RWPE1 (cell line): ENCODE measurements at regions not wholly inside any gene's neighbourhood (a gene's known extent, or its start where the extent isn't known, plus 50 kb on each side); places are given as distances from the start of the nearest gene placed in this dataset.

Source experiments
- CTCF ChIA-PET: fragments of 350-600 bp; sonication (Branson Sonifier 250); formaldehyde crosslinking; extraction: SDS; loops from one replicate; lab custom pipeline; 2021; lab: Yijun Ruan, JAX
- POLR2A ChIA-PET: fragments of 400-600 bp; formaldehyde crosslinking; extraction: SDS; loops from one replicate; lab custom pipeline; 2020; ENCODE audit warnings: antibody characterized with exemption; ENCODE audit not compliant: low non-redundant PET; lab: Yijun Ruan, JAX
- DNase-seq: peaks from one replicate; pipeline ENCODE4 v3.0.0; 2012; ENCODE audit warnings: low spot score
- H3K27ac ChIP-seq: fragments of 450-650 bp; 2 replicates; pipeline ENCODE4 v1.5.1; 2017
- CTCF ChIP-seq: fragments of 450-650 bp; conservative IDR thresholded peaks from 2 replicates; pipeline ENCODE4 v1.5.1; 2017; ENCODE audit warnings: low read depth, mild to moderate bottlenecking

DNA sequence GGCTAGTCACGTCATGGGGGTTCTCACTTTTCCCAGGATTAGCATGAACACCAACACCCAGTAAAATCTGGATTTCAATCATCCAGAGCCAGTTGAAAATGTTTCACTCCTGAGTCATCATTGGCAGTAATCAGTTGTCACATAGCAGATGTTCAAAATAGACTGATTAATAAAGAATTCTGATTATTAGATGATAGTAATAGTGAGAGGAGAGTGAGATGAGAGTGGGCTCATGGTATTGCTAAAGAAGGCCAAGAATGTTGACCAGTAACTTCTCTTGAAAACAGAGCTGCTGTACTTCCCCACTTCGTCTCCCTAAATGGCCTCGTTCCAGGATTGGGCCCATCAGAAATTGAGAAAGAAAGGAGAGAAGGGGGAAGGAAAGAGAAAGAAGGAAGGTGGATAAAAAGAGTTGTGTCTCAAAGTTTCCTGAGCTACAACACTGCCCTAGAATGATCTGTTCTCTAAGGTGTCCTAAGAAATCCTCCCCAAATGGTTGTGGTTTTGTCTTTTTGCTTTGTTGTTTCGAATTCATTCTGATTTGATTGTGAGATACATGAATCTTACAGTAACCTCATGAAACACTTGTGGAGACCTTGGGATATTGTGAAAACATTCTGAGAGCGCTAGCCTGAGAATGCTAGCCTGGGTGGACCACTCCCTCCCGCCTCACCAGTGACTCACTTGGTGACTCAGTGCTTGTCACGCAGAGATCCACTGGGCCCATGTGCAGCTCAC is 502.2 kb upstream of the JARID2 start:
- POLR2A ChIA-PET, result interaction anchor here (1.0 kb wide), 1 partner anchor 472 kb away, joined by 4 read pairs; no protein-coding TSS in a partner anchor
- CTCF ChIA-PET, result interaction anchor here (0.7 kb wide), 1 partner anchor 53 kb away, joined by 4 read pairs; no protein-coding TSS in a partner anchor
- peak overlapping the region; percentile 94 for H3K27ac ChIP-seq
- no peak for TF ChIP-seq CTCF
- peak; percentile 92 for DNase-seq

DNA sequence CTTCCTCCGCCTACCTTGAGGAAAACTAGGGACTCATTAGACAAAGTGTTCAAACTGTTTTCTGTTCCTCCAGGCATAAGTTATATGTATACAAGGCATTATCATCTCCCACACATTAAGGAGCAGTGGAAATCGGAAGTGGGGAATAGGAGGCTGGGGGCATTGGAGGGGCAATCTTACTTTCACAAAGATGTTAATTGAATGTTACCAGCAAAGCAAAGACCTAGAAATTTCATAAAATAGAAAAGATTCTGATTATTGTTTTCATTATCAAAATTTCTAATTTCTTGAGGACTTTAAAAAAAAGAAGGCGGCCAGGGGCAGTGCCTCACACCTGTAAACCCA is 501.7 kb upstream of the JARID2 start:
- ChIA-PET POLR2A (interaction anchor here (1.0 kb wide), 1 partner anchor 473 kb away, joined by 4 read pairs; no protein-coding TSS in a partner anchor), CTCF (interaction anchor here (0.7 kb wide), 1 partner anchor 52 kb away, joined by 4 read pairs; no protein-coding TSS in a partner anchor)
- peak overlapping the region; percentile 94 for H3K27ac ChIP-seq
- no peak for DNase-seq
- TF ChIP-seq CTCF, result no peak

DNA sequence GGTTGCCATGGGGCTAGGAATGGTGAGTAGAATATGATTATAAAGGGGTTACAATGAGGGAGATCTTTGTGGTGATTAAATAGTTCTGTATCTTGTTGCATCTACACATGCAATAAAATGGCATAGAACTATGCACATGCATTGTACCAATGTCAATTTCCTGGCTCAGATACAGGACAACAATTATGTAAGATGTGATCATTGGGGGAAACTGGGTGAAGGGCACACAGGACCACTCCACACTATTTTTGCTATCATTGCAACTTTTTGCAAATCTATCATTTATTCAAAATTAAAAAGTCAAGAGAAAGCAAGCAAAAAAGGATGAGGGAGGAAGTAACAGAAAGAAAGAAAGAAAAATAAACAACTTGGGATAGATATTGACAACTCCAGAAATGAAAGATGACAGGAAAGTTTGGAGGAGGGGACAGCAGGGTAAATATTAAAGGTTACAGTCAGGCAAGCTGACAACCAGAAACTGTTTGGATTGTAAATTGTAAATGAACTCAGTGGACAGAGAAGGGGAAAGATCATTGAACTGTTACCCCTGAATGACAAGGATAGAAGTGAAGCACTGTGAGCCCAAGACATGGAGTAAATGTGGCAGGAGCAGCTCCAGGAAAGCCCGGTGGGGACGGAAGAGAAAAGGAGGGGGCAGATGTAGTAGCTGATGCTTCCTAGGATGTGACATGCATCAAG is 499.6 kb upstream of the JARID2 start:
- ChIA-PET CTCF (no interaction called here), POLR2A (no interaction called here)
- no peak for TF ChIP-seq CTCF
- no peak for DNase-seq
- H3K27ac ChIP-seq, result no peak overlapping the region

DNA sequence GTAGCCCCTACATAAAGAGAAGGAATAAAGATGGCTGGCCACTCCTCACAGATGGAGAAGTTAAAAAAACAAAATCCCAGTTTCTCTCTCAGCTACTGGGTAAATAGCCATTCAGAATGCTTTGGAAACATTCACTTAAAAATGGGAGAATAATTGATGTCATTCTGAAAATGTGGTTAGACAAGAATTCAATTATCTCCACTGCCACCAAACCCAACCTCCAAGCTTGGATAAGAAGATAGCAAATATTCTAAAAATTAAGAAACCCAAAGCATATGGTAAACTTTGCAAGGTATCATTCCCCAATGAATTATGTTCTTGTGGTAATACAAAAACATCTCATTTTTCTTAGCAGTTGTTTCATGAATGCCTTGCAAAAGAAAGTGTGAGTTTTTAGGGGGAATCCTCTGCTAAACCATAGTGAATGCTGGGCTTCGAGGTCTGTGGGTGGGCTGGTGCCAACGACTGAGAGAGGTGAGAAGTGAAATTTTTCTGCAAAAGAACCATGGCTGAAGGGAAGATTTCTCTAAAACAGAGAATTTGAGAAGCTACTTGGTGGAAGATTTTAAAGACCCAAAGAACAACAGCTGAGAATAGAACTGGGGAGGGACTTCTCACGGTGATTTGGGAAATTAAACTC is 497.9 kb upstream of the JARID2 start:
- no peak for TF ChIP-seq CTCF
- POLR2A ChIA-PET, result no interaction called here

DNA sequence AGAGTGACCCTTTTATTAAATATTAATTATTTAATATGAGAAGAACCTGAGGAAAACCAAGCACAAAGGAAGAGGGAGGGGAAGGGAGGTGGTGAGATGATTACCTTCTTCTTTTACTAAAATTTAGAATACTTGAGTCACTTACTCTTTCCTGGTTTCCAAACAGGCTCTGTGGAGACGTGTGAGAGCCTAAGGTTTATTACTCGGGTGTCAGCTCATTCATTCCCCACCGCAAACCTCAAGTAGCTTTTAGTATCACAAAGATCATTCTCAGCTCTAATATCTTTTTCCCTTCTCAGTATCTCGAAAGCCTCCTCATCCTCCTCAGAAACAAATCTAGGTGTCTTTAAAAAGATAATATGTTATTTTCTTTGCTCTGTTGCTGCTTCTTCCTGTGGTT is 497.2 kb upstream of the JARID2 start:
- CTCF ChIA-PET, result no interaction called here
- no peak overlapping the region for H3K27ac ChIP-seq
- POLR2A ChIA-PET, result no interaction called here
- no peak for TF ChIP-seq CTCF
- no peak for DNase-seq

More for the DNA sequence above, 497.9 kb upstream of the JARID2 start:
- CTCF ChIA-PET, result no interaction called here
- no peak for DNase-seq
- no peak overlapping the region for H3K27ac ChIP-seq

DNA sequence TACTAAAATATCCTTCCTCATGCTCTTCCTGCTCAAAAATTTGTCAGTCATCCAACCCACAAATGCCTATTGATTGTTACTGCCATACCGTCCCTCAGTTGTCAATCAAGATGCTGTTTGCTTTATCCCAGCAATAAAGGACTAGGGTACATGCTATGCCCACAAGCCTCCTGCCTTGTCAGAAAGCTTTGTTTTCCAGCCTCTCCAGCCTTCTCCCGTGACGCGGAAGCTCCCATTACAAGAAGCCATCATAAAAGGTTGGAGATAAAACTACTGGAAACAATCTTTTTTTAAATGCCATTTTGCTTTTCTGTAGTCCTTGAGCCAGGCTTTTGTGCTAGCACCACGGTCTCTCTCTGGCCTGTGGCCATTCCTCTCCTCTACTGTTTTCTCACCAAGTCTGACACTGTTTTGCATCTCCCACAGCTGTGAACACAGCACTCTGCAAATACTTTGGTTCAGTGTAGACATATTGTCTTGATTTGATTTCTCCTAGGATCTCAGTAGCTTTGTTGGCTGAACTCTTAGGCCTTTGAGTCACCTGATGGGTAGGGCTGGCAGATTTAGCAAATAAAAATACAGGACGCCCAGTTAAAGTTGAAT is 495.7 kb upstream of the JARID2 start:
- H3K27ac ChIP-seq, result no peak overlapping the region
- CTCF ChIA-PET, result interaction anchor here (0.6 kb wide), 1 partner anchor 82 kb away, joined by 3 read pairs; no protein-coding TSS in a partner anchor
- POLR2A ChIA-PET, result no interaction called here
- TF ChIP-seq CTCF, result no peak
- no peak for DNase-seq
